Head of caudate nucleus (tissue), 42 donors: ENCODE measurements at regions not wholly inside any gene's neighbourhood (a gene's known extent, or its start where the extent isn't known, plus 50 kb on each side); places are given as distances from the start of the nearest gene placed in this dataset.

Experiments used
- DNase-seq, 42 donors: peaks; one replicate each; pipeline versions ENCODE4 v3.0.0 to v3.0.0-alpha.2; 2020 to 2021; ENCODE audit warnings: mixed read lengths in 7 of 42
- intact Hi-C: fragments of 100-400 bp; cut with DNase I; formaldehyde crosslinking; loops from one replicate; pipeline ENCODE4 v1.15.0; 2022

DNA sequence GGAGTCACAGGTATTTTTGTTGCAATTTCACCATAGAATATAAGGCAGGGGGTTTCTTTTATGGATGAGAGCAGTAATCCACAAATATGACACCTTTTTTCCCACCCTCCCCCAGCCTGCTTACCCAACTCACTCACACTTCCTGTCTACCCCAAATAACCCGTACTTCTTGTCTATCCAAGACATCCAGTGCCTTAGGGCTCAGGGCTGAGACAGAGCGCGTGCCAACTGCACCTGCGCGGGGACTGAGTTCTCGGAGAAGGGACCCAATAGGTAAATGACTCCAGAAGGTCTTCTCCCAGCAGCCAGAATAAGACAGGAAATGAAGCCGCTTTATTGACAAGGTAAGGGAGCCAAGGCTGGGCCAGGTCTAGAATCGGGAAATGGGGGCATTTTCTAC, 369.1 kb downstream of the SIPA1L2 start:
- DNase-seq = no peak
- intact Hi-C loops = no loop called here

DNA sequence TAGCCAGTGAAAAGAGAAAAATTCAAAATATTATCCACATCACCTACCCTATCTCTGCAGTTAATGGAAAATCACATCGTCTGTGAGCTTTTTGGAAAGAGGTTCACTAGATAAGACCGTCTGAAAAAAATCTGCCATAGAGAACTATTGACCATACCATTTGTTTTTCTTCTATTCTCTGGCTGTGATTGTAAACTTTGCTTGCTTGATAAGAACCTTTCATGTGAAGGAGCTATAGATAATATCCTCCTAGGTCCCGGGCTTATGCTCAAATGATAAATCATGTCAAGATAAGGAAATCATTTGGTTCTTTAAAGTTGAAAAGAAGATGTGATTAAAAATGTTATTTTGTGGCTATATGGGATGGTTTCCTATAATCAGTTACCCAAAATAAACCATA, 369.9 kb downstream of the SIPA1L2 start:
- intact Hi-C loops = no loop called here
- DNase-seq = no peak

DNA sequence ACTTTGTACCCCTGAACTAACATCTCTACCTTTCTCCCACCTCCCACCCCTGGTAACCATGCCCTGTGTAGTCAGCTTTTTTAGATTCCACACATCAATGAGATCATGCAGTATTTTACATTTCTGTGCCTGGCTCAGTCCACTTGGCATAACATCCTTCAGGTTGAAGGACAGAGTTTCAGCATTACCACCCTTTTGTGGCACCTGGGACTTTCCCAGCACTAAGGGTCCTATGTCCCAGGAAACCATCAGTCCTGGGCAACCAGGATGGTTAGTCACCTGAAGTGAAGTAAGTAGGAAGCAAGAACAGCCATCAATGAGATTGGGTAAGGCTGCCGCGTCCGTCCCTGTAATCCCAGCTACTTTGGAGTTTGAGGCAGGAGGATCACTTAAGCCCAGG, 370.6 kb downstream of the SIPA1L2 start:
- intact Hi-C loops = no loop called here
- no peak for DNase-seq

DNA sequence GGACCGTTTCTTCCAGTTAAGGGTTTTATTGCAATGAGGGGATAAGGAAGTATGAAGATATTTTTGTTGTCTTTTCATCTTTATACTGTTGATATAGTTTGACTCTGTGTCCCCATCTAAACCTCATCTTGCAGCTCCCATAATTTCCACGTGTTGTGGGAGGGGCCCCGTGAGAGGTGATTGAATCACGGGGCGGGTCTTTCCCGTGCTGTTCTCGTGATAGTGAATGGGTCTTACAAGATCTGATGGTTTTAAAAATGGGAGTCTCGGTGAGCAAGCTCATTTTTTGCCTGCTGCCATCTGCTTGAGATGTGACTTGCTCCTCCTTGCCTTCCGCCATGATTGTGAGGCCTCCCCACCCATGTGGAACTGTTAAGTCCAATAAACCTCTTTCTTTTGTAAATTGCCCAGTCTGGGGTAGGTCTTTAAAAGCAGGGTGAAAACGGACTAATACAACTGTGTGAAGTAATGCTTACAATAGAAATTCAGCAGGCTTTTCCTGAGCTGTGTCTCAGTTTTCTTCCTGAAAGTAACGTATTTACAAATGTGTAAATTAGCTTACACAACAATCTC, 377.3 kb downstream of the SIPA1L2 start:
- DNase-seq = no peak
- intact Hi-C loops = no loop called here

DNA sequence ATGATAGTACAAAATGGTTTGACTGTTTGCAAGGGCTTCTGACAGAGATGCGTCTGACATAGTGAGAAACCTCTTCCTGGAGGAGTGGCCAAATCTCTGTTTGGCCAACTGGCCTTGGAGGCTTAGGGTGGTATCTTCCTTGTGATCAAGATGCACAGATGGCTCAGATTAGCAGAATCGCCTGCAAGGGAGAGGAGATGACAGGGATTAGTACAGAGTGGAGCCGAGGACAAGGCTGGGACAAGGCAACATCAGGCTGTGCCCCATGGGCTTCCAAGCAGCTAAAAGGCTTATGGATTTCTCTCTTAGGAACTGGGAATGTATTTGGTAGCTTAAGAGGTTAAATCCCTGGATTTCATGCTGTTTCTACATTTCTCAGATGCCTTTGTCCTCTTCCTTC, 379.1 kb downstream of the SIPA1L2 start:
- DNase-seq = no peak

DNA sequence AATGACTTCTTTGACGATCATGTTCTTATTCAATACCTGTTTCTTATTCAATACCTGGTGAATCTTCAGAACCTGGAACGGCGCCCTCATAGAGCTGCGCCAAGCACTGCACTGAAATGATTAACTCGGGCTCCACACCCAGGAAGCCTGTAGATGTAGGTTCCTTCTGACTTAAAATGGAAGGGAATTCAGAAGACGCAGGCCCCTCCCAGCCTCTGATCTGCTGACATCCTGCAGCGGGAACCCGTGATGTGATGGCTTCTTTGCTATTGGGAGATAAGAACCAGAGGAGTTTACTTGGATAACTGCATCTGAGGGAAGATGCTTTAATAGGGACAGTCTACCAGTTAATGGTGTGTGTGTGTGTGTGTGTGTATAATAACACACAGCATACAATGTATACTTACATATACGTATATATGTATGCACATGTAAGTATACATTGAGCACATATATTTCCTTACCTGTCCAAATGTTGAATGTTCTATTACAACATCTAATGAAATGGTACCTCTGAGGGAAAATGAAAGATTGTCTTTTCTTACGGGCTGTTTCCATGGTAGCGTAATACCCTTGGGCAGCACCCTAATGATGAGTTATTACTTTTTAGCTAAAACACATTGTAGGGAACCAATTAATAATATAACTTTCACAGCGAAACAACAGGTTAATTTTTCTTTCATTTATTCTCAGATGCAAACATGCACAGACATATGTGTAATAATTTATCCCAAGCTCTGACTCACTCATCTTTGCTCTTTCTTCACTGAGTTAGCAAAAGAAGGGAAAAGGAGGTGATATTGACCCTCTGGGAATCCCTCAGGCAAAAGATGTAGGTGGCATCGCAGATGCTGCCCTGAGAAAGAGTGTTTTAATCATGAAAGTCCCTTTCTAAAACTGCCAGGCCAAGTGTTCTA, 379.8 kb downstream of the SIPA1L2 start:
- intact Hi-C loops = no loop called here
- DNase-seq = no peak

More for the DNA sequence above, 379.1 kb downstream of the SIPA1L2 start:
- intact Hi-C loops = no loop called here

DNA sequence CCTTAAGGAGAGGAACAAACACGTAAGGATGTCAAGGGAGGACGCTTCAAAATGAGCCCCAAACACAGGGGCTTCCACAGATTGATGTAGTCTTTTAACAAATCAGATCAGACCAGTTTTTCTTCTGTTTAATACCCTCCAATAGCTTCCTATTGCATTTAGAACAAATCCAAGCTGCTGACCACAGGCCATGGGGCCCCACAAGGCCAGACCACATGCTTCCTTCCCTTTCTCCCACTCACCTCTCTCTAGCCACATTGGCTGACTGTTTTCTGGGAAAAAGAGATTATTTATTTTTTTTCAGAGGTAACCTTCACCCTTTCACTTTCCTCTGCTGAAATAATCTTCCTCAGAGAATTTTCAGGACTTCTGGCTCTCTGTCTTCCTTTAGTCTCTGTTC, 380.6 kb downstream of the SIPA1L2 start:
- no peak for DNase-seq
- intact Hi-C loops = no loop called here

DNA sequence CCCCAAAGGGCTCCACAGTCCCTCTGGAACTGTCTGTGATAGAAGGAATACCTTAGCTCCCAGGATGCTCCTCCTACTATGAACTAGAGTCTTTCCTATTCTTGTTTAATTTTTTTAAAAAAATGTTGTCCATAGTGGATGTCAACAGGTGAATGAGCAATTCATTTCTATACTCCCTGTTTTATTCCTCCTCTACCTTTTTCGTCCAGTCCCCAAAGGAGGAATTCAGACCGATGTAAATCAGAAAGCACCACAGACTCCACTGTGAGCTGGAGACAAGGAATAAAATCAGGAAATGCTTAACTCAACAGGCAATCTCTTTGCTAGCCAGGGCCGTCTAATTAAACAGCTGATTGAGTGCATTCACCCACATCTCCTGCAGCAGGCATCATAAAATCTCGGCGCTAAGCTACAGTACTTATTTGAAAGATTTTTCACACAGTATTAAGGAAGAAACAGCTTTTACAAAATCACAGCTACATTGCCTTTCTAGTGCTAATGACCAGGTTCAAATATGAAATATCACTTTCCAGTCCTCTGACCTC, 381.6 kb downstream of the SIPA1L2 start:
- DNase-seq = no peak
- intact Hi-C loops = no loop called here

DNA sequence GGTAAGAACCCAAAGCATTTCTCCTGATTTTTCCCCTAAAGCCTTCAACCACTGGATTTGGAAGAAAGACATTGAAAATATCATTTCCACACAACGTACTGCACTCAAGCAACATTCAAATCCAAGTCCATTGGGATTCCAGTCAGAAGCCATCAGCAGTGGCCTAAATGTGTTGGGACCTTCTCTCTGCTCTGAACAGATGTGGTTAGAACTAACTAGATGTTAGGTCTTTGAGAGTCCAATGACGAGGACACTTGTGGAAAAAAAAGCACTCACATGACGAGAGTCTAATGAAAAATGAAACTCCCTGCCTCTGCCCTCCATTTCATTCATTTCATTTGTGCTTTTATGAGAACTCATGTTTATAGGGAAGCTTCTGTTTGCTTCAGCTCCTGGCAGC, 382.3 kb downstream of the SIPA1L2 start:
- intact Hi-C loops = no loop called here
- DNase-seq = no peak

DNA sequence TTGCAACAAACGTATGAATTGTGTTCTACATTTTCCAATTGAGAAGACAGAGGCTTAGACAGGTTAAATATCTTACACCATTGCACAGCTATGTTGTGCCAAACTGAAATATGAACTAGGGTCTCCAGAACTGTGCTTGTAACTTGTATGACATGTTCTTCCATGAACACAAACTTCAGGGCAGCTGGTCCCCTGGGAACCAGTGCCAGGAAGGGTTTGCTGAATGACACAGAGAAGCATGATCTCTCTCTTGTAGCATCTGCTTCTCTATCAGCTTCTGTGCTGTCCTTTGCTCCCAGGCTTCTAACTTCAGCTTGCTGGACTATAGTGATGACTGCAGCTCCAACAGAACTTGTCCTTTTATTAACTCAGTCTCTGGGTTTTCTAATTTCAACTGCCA, 385.5 kb downstream of the SIPA1L2 start:
- DNase-seq = no peak
- intact Hi-C loops = no loop called here

DNA sequence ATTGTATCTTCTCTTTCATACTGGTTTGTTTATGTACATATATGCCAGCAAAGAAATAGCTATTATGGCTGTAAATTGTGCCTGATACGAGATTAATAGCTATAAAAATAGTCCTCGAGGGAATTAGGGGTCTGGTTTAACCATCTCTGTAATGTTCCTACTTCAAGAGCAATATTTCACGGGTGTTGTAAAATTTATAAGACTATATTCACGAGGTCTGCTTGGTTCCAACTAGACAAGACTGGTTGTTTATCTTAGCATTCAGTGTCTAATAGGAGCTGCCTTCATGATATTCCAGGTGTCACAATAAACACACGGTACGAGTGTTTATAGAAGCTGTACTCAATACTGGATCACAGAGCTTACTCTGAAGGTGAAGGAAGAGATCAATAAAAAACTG, 389.9 kb downstream of the SIPA1L2 start:
- DNase-seq = no peak
- intact Hi-C loops = no loop called here

DNA sequence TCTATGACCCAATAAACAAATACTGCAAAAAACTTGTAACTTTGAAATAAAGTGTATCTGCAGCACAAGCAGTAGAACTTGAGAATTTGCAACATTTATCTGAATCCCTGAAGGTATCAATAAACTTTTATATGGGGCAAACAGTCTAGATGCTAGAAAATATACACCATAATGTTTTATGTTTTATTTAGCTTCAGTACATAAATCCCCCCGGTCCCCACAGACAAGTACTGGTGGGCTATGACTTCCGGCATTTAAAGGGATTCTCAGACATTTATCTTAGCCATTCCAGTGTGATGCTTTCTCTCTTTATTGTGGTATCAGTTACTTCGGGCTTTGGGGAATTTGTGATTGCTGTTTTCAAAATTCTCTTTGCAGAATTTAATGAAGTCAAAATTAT, 390.4 kb downstream of the SIPA1L2 start:
- no peak for DNase-seq
- intact Hi-C loops = no loop called here

DNA sequence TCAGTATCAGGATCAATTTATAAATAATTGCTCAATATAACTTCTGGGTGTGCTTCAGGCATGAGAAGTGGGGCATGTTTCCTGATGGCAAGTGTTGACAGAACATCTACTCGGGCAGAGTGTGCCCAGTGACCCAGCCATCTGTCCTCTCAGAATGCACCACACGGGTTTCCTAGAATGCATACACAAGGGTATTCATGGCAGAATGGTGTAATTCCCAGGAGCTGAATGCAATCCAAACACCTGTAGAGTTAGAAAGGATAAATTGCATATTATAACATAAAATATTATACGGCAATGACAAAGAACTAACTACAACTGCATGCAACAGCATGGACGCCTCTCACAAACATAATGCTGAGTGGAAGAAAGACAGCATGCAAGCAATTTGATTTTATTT, 391.9 kb downstream of the SIPA1L2 start:
- intact Hi-C loops = no loop called here

DNA sequence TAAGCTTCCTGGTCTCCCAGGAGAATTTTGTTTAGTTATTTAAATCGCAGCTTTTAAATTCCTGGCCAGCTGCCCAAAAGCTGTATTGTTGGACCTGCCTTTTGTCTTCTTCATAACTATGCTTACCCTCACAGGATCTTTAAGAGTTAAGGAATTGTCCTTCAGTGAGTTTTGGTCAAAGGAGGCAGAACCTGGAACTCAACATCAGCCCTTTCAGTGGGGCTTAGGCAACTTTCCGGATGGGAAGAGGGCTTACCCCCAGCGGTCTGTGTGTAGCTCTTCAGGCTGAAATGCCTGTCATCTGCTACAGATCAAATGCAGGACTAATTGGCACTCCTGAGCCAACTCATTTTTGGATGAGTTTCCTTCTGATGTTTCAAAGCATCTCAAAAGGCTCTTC, 402.6 kb downstream of the SIPA1L2 start:
- intact Hi-C loops = no loop called here
- DNase-seq = no peak

More for the DNA sequence above, 391.9 kb downstream of the SIPA1L2 start:
- DNase-seq = no peak

DNA sequence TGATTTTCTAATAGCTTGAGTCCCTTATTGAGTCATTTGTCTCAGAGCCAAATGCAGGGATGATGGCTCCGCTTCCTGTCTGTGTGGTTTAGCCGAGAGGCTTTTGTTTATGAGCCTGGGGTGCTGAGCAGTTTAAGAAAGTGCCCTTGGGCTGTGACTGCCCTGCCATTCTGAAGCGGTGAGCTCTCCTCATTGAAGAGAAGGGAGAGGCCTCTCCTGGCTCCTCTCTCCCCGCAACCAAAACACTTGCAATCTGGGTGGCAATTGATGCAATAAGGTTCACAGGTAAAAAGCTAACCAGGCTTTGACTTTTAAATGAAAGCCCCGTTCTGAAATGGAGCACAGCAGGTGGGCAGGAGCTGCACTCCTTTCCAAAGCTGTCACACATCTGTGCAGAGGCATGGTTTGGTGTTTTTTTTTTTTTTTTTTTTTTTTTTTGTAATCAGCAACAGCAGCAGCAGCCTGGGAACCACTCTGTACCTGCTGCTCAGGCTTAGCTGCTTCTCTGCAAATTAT, 403.7 kb downstream of the SIPA1L2 start:
- no peak for DNase-seq
- intact Hi-C loops = no loop called here

DNA sequence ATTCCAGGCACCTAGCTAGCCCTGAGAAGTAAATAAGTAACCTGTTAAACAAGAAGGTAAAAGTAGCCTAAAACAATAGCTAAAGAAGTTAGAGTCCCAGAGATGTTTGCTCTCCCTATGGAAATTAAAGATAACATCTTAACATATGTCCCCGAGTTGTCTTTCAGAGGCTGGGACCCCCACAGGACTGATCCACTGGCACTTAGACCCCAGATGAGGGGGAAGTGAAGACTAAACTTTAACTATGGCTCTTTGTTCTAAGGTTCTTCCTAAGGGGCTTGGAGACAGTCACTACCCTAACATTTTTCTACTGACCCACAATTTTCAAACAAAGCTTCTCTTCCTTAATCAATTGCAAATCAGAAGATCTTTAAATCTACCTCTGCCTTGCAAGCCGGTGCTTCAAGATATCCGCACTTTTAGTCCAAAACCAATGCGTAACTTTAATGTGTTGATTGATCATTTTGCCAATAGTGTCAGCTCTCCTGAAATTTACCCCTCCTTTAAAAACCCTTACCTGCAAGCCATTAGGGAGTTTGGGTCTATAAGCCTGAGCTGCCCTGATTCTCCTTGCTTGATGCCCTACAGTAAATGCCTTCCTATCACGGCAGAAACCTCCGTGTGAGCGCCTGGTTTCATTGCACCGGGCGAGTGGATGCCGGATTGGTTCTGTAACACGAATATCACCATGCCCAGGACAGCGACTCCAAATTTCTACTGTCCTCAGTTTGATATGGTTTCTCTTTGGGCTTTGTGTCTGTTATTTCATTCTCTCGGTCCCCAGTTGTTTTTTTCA, 404.4 kb downstream of the SIPA1L2 start:
- DNase-seq = no peak
- intact Hi-C loops = no loop called here

DNA sequence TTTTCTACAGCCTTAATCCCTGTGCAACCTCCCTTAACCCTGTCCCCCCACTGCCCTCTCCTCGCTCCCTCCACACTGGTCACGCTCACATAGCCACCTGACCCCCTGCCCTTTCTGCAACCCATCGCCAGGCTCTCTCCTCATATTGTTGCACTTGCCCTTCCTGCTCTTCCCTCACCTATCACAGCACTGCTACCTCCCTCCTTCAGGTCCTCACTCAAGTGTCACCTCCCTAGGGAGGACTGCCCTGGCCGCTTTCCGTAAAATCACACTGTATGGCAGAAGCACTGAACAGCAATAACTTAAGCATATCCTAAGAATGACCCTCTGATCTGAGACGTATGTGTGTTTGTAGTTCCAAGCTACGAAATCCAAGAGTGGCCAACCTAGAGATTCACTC, 406.0 kb downstream of the SIPA1L2 start:
- DNase-seq = no peak

DNA sequence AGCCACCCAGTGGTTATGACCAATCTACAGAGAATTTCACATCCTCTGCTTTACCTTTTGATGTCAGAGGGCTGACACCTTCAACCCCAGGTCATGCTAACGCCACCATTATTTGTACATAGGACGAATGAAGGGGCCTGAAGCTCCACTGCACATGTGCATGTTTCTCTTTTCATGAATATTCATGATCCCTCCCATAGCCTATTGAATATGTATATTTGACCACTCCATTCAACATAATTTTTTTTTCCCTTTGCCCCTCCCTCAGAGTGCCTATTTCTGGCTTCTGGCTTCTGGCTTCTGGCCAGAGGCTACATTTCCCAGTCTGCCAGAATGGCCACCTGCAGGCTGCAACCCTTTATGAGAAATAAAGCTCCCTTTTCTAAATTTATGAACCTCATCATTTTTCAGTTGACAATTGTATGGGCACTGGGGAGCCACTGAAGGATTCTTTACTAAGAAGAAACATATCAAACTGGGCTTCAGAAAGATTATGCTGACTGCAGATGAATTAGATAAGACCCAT, 406.7 kb downstream of the SIPA1L2 start:
- intact Hi-C loops = no loop called here
- DNase-seq = no peak

More for the DNA sequence above, 406.0 kb downstream of the SIPA1L2 start:
- intact Hi-C loops = no loop called here

DNA sequence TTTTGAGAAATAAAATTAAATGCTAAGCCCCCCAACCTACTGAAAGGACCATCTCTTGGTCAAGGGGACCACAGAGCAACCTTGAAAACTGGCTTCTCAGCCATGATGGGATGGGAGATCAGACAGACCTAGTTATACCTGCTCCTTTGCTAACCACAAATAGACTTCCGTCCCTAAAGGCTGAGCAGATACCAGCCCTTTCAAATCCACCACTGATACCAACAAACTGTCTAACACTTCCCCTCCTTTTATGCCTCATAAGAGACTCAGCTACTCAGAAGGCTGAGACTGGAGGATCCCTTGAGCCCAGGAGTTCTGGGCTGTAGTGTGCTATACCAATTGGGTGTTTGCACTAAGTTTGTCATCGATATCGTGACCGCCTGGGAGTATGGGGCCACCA, 407.3 kb downstream of the SIPA1L2 start:
- intact Hi-C loops = no loop called here

More for the DNA sequence above, 407.3 kb downstream of the SIPA1L2 start:
- DNase-seq = no peak
